Upper lobe of right lung (tissue), 1 donor: ENCODE measurements at regions not wholly inside any gene's neighbourhood (a gene's known extent, or its start where the extent isn't known, plus 50 kb on each side); places are given as distances from the start of the nearest gene placed in this dataset.

Experiments used
- ATAC-seq: fragments of 200-7000 bp; cut with Tn5 transposase; one replicate; pipeline ENCODE4 v1.9.1; 2020; ENCODE audit warnings: mild to moderate bottlenecking, moderate library complexity
- DNase-seq: peaks from one replicate; pipeline ENCODE4 v3.0.0-alpha.2; 2020
- H3K27ac ChIP-seq: fragments of 200-600 bp; one replicate; pipeline ENCODE4 v1.8.0; 2022
- H3K27me3 ChIP-seq: fragments of 200-600 bp; one replicate; pipeline ENCODE4 v1.8.0; 2022; ENCODE audit warnings: mild to moderate bottlenecking
- H3K36me3 ChIP-seq: fragments of 200-600 bp; one replicate; pipeline ENCODE4 v1.8.0; 2022
- H3K4me1 ChIP-seq: fragments of 200-600 bp; one replicate; pipeline ENCODE4 v1.8.0; 2022
- H3K4me3 ChIP-seq: fragments of 200-600 bp; one replicate; pipeline ENCODE4 v1.8.0; 2022; ENCODE audit warnings: mild to moderate bottlenecking
- H3K9me3 ChIP-seq: fragments of 200-600 bp; one replicate; pipeline ENCODE4 v1.8.0; 2022
- intact Hi-C: fragments of 100-400 bp; cut with DNase I; formaldehyde crosslinking; loops from one replicate; pipeline ENCODE4 v1.11.0; 2022
- TF ChIP-seq, protein P1 (sequence below): fragments of 200-600 bp; IDR thresholded peaks from one replicate; pipeline ENCODE4 v1.8.0; 2022; ENCODE audit warnings: antibody characterized with exemption
- donor health status: DM: no; HTN: yes; CAD: no; lungs with severe emphysema.

DNA sequence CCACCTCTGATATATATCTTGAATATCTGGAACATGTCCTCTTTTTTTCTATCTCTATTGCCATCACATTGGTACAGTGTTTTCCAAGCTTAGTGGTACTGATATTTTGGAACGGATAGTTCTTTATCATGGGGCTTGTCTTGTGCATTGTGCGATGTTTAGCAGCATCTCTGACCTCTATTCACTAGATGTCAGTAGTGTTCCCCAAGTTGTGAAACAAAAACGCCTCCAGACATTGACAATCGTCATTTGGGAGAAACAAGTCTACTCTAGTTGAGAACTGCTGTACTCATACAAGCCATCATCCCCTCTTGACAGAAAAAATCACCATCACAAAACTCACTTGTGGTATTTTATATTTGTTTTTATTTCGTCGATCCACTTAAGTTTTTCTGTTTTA lies 79.7 kb upstream of the CHODL start:
- no peaks in the 10 kb centered on the region for H3K27me3 ChIP-seq

DNA sequence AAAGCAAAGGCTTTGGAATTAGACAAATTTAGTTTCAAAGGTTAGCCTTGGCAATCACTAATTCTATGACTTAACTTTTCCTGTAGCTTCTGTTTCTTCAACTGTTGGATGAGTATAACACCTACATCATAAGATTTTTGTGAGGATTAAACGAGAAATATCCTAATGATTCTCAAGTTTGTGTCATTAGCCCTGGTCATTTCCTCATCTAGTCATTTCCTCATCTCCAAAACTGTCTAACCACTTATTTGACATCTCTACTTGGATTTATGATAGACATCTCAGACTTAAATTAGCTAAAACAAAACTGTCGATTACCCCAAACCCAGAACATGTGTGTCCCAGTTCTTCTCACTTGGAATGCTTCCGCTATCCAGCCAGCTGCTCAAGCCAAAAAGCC lies 80.2 kb upstream of the CHODL start:
- Histone ChIP-seq H3K27me3 (no peaks in the 10 kb centered on the region), H3K9me3 (no peaks in the 10 kb centered on the region), H3K36me3 (no peaks in the 10 kb centered on the region), H3K27ac (no peak overlapping the region), H3K4me1 (no peaks in the 10 kb centered on the region), H3K4me3 (no peak overlapping the region)
- DNase-seq: no peak
- ATAC-seq: no peak
- intact Hi-C loops: no loop called here
- TF ChIP-seq, protein P1, sequence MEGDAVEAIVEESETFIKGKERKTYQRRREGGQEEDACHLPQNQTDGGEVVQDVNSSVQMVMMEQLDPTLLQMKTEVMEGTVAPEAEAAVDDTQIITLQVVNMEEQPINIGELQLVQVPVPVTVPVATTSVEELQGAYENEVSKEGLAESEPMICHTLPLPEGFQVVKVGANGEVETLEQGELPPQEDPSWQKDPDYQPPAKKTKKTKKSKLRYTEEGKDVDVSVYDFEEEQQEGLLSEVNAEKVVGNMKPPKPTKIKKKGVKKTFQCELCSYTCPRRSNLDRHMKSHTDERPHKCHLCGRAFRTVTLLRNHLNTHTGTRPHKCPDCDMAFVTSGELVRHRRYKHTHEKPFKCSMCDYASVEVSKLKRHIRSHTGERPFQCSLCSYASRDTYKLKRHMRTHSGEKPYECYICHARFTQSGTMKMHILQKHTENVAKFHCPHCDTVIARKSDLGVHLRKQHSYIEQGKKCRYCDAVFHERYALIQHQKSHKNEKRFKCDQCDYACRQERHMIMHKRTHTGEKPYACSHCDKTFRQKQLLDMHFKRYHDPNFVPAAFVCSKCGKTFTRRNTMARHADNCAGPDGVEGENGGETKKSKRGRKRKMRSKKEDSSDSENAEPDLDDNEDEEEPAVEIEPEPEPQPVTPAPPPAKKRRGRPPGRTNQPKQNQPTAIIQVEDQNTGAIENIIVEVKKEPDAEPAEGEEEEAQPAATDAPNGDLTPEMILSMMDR: no peak

More for the DNA sequence above, 79.7 kb upstream of the CHODL start:
- no peaks in the 10 kb centered on the region for H3K9me3 ChIP-seq
- DNase-seq: no peak
- no peak overlapping the region for H3K4me3 ChIP-seq
- H3K4me1 ChIP-seq: no peaks in the 10 kb centered on the region
- ATAC-seq: no peak
- intact Hi-C loops: no loop called here
- H3K36me3 ChIP-seq: no peaks in the 10 kb centered on the region
- H3K27ac ChIP-seq: no peak overlapping the region
- TF ChIP-seq, protein P1: no peak

DNA sequence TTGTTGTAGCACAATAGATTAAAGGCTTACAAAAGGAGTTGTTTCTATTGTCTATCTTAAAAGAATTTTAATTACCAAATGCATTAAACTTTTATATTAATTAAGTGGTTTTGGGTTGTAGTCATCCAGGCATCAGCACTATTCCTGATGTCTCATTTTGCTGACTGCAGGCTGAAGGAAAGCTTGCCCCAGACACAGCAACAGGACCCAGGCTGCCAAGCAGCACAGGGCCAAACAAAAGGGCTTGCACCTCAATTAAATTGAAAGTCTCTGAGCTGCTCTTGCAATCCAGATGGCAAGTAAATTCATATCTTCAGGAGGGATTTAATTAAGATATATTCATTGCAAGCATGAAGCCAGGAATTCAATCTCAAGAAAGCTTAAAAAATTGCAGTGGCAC lies 80.7 kb upstream of the CHODL start:
- intact Hi-C loops: no loop called here
- H3K4me1 ChIP-seq: no peaks in the 10 kb centered on the region
- no peak for DNase-seq
- no peaks in the 10 kb centered on the region for H3K36me3 ChIP-seq
- H3K27ac ChIP-seq: no peak overlapping the region
- H3K4me3 ChIP-seq: no peak overlapping the region
- ATAC-seq: no peak
- no peaks in the 10 kb centered on the region for H3K9me3 ChIP-seq
- TF ChIP-seq, protein P1: no peak
- no peaks in the 10 kb centered on the region for H3K27me3 ChIP-seq

DNA sequence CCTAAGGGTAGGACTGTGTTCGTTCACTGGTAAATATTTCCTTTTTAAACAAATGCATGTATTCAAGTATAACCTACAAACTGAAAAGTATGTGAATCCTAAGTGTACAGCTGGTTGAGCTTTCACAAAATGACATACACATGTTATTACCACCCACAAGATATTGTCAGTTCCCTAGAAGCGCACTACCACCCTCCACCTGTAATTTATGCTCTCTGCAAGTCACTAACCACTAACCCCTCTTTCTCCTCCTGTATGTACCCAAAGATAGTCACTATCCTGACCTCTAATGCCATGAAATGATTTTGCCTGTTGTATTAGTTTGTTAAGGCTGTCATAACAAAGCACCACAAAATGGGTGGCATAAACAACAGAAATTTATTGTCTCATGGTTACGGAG lies 82.8 kb upstream of the CHODL start:
- no peak overlapping the region for H3K4me3 ChIP-seq
- no peak for DNase-seq
- H3K9me3 ChIP-seq: no peaks in the 10 kb centered on the region
- ATAC-seq: no peak
- intact Hi-C loops: no loop called here
- no peaks in the 10 kb centered on the region for H3K27me3 ChIP-seq
- no peaks in the 10 kb centered on the region for H3K36me3 ChIP-seq
- TF ChIP-seq, protein P1: no peak
- H3K27ac ChIP-seq: no peak overlapping the region
- H3K4me1 ChIP-seq: no peaks in the 10 kb centered on the region

DNA sequence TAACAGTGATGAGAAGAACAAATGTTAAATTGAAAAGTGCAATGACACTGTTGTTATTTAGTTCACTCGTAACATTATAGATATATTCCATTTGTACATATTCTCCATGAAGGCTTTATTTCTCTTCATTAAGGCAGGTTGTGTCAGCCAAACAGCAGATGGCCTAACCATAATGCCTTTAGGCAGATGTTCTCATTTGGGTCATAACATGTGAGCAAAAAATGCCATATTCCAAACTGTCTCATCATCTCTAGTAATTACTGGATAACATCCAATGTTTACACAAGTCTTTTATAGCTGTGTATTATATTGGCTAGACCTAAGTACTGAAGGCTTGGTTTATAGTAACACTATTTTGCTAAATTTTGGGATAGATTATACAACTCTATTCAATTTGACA lies 87.2 kb upstream of the CHODL start:
- ATAC-seq: no peak
- H3K4me1 ChIP-seq: no peaks in the 10 kb centered on the region
- DNase-seq: no peak
- H3K9me3 ChIP-seq: no peaks in the 10 kb centered on the region
- H3K4me3 ChIP-seq: no peak overlapping the region
- TF ChIP-seq, protein P1: no peak
- no peak overlapping the region for H3K27ac ChIP-seq
- H3K27me3 ChIP-seq: no peaks in the 10 kb centered on the region
- H3K36me3 ChIP-seq: no peaks in the 10 kb centered on the region
- intact Hi-C loops: no loop called here

DNA sequence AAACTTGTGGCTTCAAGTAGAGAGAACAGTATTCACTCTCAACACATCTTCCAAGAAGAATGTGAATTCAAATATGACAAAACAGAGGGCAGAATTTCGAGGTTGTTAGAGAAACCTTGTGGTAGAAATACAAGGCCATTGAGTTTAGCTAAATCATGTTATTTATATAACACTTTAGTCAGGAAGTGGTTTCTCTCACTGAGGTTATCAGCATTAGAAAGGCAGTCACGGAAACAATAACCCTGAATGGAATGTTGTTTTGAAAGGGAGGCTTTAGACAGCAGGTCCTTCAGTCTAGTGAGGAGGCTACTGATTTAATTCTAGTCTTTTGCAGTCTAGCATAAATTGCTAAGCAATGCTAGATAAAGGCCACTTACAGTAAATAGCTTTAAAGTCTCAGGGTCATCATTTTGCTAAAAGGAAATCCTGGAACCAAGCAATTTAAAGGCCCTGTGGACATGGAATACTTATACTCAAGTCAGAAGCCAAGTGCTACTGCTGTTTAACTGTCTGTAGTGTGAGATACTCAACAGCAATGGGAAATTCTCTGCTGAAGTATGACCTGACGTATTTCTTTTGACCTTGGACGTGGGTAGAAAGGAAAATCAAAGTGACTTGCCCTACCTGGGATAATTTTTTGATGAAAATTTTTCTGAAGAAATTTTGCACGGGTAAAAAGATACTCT lies 89.0 kb upstream of the CHODL start:
- peak; percentile 29 for ATAC-seq

More for the DNA sequence above, 89.0 kb upstream of the CHODL start:
- no peak overlapping the region for H3K4me3 ChIP-seq
- H3K36me3 ChIP-seq: no peaks in the 10 kb centered on the region
- H3K9me3 ChIP-seq: no peaks in the 10 kb centered on the region
- DNase-seq: no peak
- TF ChIP-seq, protein P1: no peak
- H3K4me1 ChIP-seq: no peaks in the 10 kb centered on the region
- intact Hi-C loops: no loop called here
- no peak overlapping the region for H3K27ac ChIP-seq
- no peaks in the 10 kb centered on the region for H3K27me3 ChIP-seq
